ENCODE measurements at regions not wholly inside any gene's neighbourhood (a gene's known extent, or its start where the extent isn't known, plus 50 kb on each side); places are given as distances from the start of the nearest gene placed in this dataset.

- DNase-seq: no peak
- intact Hi-C loops (cut with DNase I): no loop called here
Measured at GRCh38 chr15:97146929-97147870, 813.3 kb upstream of the ARRDC4 start.

GRCh38 chr15:97153356-97153965, 807.0 kb upstream of the ARRDC4 start:
- DNase-seq: no peak
- intact Hi-C loops (cut with DNase I): no loop called here

GRCh38 chr15:97156739-97157265, 803.7 kb upstream of the ARRDC4 start:
- DNase-seq: no peak
- intact Hi-C loops (cut with DNase I): no loop called here

GRCh38 chr15:97162805-97163495, 797.6 kb upstream of the ARRDC4 start:
- DNase-seq: no peak
- intact Hi-C loops (cut with DNase I): no loop called here

DNA sequence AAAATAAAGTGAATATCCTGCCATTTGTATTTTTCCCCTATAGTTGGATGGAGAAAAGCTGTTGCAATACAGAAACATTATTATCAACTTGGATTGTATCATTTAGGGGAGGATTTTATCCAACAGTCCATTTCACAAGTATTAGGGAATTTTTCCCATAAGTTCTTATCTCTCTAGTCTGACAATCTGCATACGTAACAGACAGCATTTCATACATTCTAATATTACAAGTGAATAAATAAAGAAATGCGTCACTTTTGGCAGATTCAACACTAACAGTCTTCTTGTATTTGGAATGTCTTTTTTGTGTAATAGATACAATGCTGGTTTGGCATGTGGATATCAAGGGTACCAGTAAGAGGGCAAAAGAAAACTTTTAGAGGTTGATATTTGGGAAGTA, 795.3 kb upstream of the ARRDC4 start:
- DNase-seq: no peak
- intact Hi-C loops (cut with DNase I): no loop called here

DNA sequence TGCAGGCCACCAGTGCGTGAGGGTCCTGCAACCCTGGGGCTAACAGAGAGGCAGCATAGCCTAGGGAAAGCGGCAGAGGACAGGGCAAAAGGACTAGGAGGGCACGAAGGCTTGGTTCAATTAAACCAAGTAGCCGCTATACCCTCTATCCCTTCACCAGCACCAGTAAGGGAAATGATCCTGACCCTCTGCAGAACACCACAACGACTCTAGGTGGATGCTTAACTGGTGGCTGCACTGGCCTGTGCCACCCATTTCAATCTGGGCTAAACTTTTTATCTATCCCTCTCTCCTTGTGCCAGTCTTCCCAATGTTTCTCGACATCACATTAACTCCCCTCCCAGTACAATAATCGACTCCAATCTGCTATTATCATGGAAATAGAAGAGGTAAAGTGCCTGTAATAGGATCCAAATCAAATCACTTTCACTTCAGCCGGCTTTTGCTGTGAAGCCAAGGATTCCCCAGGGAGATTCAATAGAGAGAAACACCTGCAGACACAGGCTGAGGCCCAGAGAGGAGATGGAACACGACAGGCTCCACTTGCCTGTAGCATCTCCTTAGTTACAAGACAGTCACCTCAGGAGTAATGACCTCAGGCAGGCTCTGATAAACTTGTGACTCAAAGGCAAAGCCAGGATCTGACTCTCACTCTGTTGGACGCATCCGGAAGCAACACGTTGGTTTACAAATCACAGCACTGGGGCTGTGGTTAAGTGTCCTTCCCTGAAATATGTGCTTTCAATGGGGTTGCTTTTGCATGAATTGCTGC, 791.6 kb upstream of the ARRDC4 start:
- intact Hi-C loops (cut with DNase I): no loop called here
- no peak for DNase-seq

GRCh38 chr15:97171556-97171955, 788.9 kb upstream of the ARRDC4 start:
- DNase-seq: no peak
- intact Hi-C loops (cut with DNase I): no loop called here

- intact Hi-C loops (cut with DNase I): no loop called here
- no peak for DNase-seq
Measured at GRCh38 chr15:97174886-97175540, 785.5 kb upstream of the ARRDC4 start.

DNA sequence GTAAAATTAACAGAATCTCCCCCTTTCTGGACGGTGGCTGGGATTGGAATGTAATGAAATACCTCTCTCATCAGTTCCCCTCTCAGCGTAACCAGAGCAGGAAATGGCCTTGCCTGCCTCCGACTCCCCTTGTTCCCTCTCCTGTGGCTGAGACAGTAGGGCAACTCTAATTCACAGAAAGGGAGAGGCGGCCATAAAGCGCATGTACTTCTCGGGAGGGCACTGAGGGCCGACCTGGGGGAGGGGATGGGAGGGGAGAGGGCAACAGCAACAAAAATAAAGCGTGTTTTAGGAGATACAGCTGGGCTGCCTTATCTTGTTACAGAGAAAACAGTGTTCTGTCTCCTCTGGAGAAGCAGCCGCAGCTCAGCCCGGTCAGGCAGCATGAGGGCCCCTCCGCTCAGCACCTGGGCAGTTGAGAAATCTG, 783.3 kb upstream of the ARRDC4 start:
- intact Hi-C loops (cut with DNase I): no loop called here
- no peak for DNase-seq

GRCh38 chr15:97182581-97182980, 777.9 kb upstream of the ARRDC4 start:
- no peak for DNase-seq
- intact Hi-C loops (cut with DNase I): no loop called here

- intact Hi-C loops (cut with DNase I): no loop called here
- no peak for DNase-seq
Measured at GRCh38 chr15:97189162-97189780, 771.2 kb upstream of the ARRDC4 start.

- intact Hi-C loops (cut with DNase I): no loop called here
- DNase-seq: no peak
Measured at GRCh38 chr15:97194750-97195149, 765.8 kb upstream of the ARRDC4 start.

DNA sequence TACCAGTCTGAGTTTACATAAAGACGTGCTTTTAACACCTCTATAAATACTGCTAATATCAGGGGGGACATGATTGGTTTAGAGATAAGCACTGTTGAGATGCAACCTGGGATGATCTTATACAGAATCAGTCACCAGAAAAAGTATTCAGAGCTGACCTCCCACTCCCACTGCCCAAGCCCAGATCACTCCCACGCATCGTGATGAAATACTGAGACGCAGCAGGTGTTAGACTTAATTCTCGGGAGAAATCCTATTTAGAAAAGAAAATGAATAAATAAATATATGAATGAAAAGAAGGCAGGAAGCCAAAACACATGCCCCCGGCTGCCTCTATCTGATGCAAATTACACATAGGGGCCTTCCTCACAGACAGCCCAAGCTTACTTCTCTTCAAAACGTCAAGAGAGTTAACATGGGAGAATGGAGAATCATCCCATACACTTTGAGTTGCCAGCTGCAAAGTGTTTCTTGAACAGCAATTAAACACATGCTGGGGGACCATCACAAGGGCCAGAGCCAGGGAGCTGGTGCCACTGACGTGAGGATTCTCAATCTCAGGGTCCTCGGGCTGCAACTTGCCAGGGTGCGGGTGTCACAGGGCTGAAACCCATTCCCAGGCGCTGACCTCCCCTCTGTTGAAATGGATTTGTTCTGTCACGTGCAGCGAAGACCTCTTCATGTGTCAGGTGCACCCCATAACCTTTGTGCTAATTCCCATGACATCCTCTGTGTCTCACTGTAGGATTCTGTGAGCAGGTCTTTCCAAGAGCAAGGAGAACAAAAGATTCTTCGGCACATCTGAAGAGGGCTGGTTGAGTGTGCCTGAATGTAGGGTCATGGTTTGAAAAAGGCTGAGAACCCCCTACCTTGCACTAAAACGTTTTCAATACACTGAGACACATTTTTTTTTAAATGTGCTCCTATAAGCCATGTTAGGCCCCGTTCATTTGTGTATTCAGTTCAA, 764.2 kb upstream of the ARRDC4 start:
- intact Hi-C loops (cut with DNase I): no loop called here
- DNase-seq: no peak

- intact Hi-C loops (cut with DNase I): no loop called here
- DNase-seq: no peak
Measured at GRCh38 chr15:97199393-97200051, 761.0 kb upstream of the ARRDC4 start.

- DNase-seq: no peak
- intact Hi-C loops (cut with DNase I): no loop called here
Measured at GRCh38 chr15:97200161-97200560, 760.3 kb upstream of the ARRDC4 start.

DNA sequence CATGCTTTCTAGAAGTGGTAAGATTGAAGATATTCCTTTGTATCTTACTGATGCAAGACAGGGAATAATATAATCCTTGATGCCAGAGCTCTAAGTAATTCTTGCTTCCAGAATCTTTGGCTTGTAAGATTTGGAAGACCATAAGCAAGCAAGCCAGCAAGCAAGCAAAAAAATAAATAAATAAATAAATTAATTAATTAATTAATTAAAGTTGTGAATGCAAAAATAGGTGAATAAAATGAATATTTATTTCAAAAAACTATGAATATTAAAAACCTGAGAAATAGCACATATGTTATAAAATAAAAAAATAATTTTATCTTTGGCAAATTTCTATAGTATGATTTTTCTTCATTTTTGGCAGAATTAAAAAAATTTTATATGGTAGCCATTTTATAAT, 750.2 kb upstream of the ARRDC4 start:
- intact Hi-C loops (cut with DNase I): no loop called here
- no peak for DNase-seq

- intact Hi-C loops (cut with DNase I): no loop called here
- DNase-seq: no peak
Measured at GRCh38 chr15:97215629-97216028, 744.9 kb upstream of the ARRDC4 start.

All from head of caudate nucleus (tissue), 42 donors.